ENCODE measurements at regions not wholly inside any gene's neighbourhood (a gene's known extent, or its start where the extent isn't known, plus 50 kb on each side); places are given as distances from the start of the nearest gene placed in this dataset.

- TF ChIP-seq CTCF (IDR thresholded peaks at IDR 0.05; ENCODE audit: poor library complexity, severe bottlenecking) (no peak), TAF1 (IDR thresholded peaks at IDR 0.05; ENCODE audit: low read depth) (no peak), EZH2 (IDR thresholded peaks at IDR 0.05; ENCODE audit: borderline replicate concordance, insufficient read depth, low read length, poor library complexity, severe bottlenecking) (no peak), SMC3 (conservative IDR thresholded peaks at IDR 0.05; ENCODE audit: poor library complexity) (no peak), POLR2AphosphoS5 (IDR thresholded peaks at IDR 0.05) (no peak), RAD21 (conservative IDR thresholded peaks at IDR 0.05) (no peak), EP300 (conservative IDR thresholded peaks at IDR 0.05; ENCODE audit: poor library complexity, severe bottlenecking) (no peak)
Observed at GRCh38 chr9:121572581-121572980, 72.9 kb upstream of the GGTA1 start.
